Cardiac septum (tissue), 1 donor: ENCODE measurements at regions not wholly inside any gene's neighbourhood (a gene's known extent, or its start where the extent isn't known, plus 50 kb on each side); places are given as distances from the start of the nearest gene placed in this dataset.
"Not testable (repeated sequence)": the region's sequence is repeated elsewhere in the genome, so short reads cannot be mapped to it uniquely, and the experiment has no call there.

ENCODE experiments used
- DNase-seq: peaks from one replicate; pipeline ENCODE4 v3.0.0-alpha.2; 2020; ENCODE audit warnings: low spot score
- intact Hi-C: fragments of 100-400 bp; cut with DNase I; formaldehyde crosslinking; loops from one replicate; pipeline ENCODE4 v1.14.0; 2022
- donor health status: DM: no; HTN: no; CAD: no.

GRCh38 chr4:124065936-124066335 is 646.6 kb downstream of the ANKRD50 start:
- DNase-seq = no peak
- intact Hi-C loops = no loop called here

GRCh38 chr4:124066595-124066994 is 645.9 kb downstream of the ANKRD50 start:
- DNase-seq = no peak
- intact Hi-C loops = no loop called here

- no peak for DNase-seq
- intact Hi-C loops = no loop called here
Observed at GRCh38 chr4:124067046-124067445, 645.5 kb downstream of the ANKRD50 start.

GRCh38 chr4:124070688-124071484 is 641.6 kb downstream of the ANKRD50 start:
- intact Hi-C loops = no loop called here

GRCh38 chr4:124075276-124075675 is 637.3 kb downstream of the ANKRD50 start:
- DNase-seq, intact Hi-C loops: not testable (repeated sequence)

More at GRCh38 chr4:124070688-124071484, 641.6 kb downstream of the ANKRD50 start:
- DNase-seq = no peak

- DNase-seq = no peak
- intact Hi-C loops = no loop called here
Observed at GRCh38 chr4:124079174-124079780, 633.3 kb downstream of the ANKRD50 start.

GRCh38 chr4:124083711-124084110 is 628.8 kb downstream of the ANKRD50 start:
- no peak for DNase-seq
- intact Hi-C loops = no loop called here

GRCh38 chr4:124085561-124086180 is 626.9 kb downstream of the ANKRD50 start:
- intact Hi-C loops = no loop called here
- DNase-seq = no peak

- intact Hi-C loops = no loop called here
- no peak for DNase-seq
Observed at GRCh38 chr4:124090021-124090420, 622.5 kb downstream of the ANKRD50 start.

GRCh38 chr4:124092101-124092500 is 620.4 kb downstream of the ANKRD50 start:
- intact Hi-C loops = no loop called here
- no peak for DNase-seq

- intact Hi-C loops = no loop called here
- no peak for DNase-seq
Observed at GRCh38 chr4:124092541-124092984, 620.0 kb downstream of the ANKRD50 start.

- DNase-seq = no peak
- intact Hi-C loops = no loop called here
Observed at GRCh38 chr4:124095621-124096020, 616.9 kb downstream of the ANKRD50 start.

GRCh38 chr4:124096290-124096689 is 616.2 kb downstream of the ANKRD50 start:
- no peak for DNase-seq
- intact Hi-C loops = no loop called here

- intact Hi-C loops = no loop called here
- DNase-seq = no peak
Observed at GRCh38 chr4:124097447-124097846, 615.1 kb downstream of the ANKRD50 start.

- intact Hi-C loops = no loop called here
- DNase-seq = no peak
Observed at GRCh38 chr4:124104101-124104500, 608.4 kb downstream of the ANKRD50 start.

- no peak for DNase-seq
- intact Hi-C loops = loop anchor here (5.0 kb wide), 1 partner anchor 277 kb away; no protein-coding TSS in a partner anchor
Observed at GRCh38 chr4:124104628-124105027, 607.9 kb downstream of the ANKRD50 start.

GRCh38 chr4:124105212-124105611 is 607.3 kb downstream of the ANKRD50 start:
- no peak for DNase-seq
- intact Hi-C loops = loop anchor here (5.0 kb wide), 1 partner anchor 278 kb away; no protein-coding TSS in a partner anchor

GRCh38 chr4:124111411-124111810 is 601.1 kb downstream of the ANKRD50 start:
- intact Hi-C loops = loop anchor here (5.0 to 10.0 kb wide), 4 partner anchors 549 to 1009 kb away; partner anchors contain the start of gene SPRY1
- DNase-seq = no peak

- no peak for DNase-seq
- intact Hi-C loops = loop anchor here (2.0 to 10.0 kb wide), 5 partner anchors 339 to 1010 kb away; partner anchors contain the start of gene SPRY1
Observed at GRCh38 chr4:124111922-124112321, 600.6 kb downstream of the ANKRD50 start.

GRCh38 chr4:124118061-124118460 is 594.5 kb downstream of the ANKRD50 start:
- no peak for DNase-seq
- intact Hi-C loops = loop anchor here (10.0 kb wide), 1 partner anchor 873 kb away; no protein-coding TSS in a partner anchor
